K562 (cell line): ENCODE measurements at regions not wholly inside any gene's neighbourhood (a gene's known extent, or its start where the extent isn't known, plus 50 kb on each side); places are given as distances from the start of the nearest gene placed in this dataset.

Source experiments
- ATF2 ChIP-seq: sonication (generic); formaldehyde crosslinking; IDR thresholded peaks from 2 replicates; pipeline ENCODE4 v1.8.1; 2022; ENCODE audit warnings: missing genetic modification reagents
- CHD2 ChIP-seq: IDR thresholded peaks from 2 replicates; pipeline ENCODE4 v1.6.1; 2011; ENCODE audit warnings: low read depth, low read length
- CTCF ChIP-seq, 3 experiments: IDR thresholded peaks in 2 of 3; conservative IDR thresholded peaks in 1 of 3; 2 replicates each; pipeline ENCODE4 v1.5.1; 2011 to 2012; ENCODE audit warnings: low read length in 3 of 3, mild to moderate bottlenecking in 3 of 3, control low read depth in 2 of 3, improper control_type of control experiment in 1 of 3, inconsistent platforms in 1 of 3, low read depth in 1 of 3, mixed read lengths in 1 of 3, moderate library complexity in 1 of 3; ENCODE audit not compliant: insufficient read depth in 2 of 3
- EGR1 ChIP-seq: fragments of 450-650 bp; conservative IDR thresholded peaks from 2 replicates; pipeline ENCODE4 v1.6.1; 2017; ENCODE audit warnings: mild to moderate bottlenecking
- ELK3 ChIP-seq: fragments of 450-650 bp; formaldehyde crosslinking; IDR thresholded peaks from 2 replicates; pipeline ENCODE4 v1.4.0; 2020; ENCODE audit warnings: mild to moderate bottlenecking
- HINFP ChIP-seq: fragments of 450-650 bp; conservative IDR thresholded peaks from 2 replicates; pipeline ENCODE4 v1.6.1; 2016; ENCODE audit warnings: missing genetic modification characterization, low read depth, mild to moderate bottlenecking, control low read depth, missing compliant biosample characterization
- RAD51 ChIP-seq: fragments of 450-650 bp; IDR thresholded peaks from 2 replicates; pipeline ENCODE4 v1.7.1; 2016; ENCODE audit warnings: low read depth, mild to moderate bottlenecking, borderline replicate concordance
- RUNX1 ChIP-seq: sonication (generic); IDR thresholded peaks from 2 replicates; pipeline ENCODE4 v1.6.1; 2016; ENCODE audit warnings: antibody characterized with exemption, low read depth
- SREBF2 ChIP-seq: sonication (generic); formaldehyde crosslinking; IDR thresholded peaks from 2 replicates; pipeline ENCODE4 v1.4.0; 2020; ENCODE audit warnings: mild to moderate bottlenecking, missing genetic modification reagents
- ZNF12 ChIP-seq: sonication (generic); formaldehyde crosslinking; IDR thresholded peaks from 2 replicates; pipeline ENCODE4 v1.4.0; 2020; ENCODE audit warnings: mild to moderate bottlenecking, missing genetic modification reagents
- ZNF3 ChIP-seq: fragments of 250-450 bp; sonication (Bioruptor Pico); IDR thresholded peaks from 2 replicates; pipeline ENCODE4 v1.5.0; 2021; ENCODE audit warnings: mild to moderate bottlenecking, moderate library complexity
- ZNF592 ChIP-seq: fragments of 450-650 bp; IDR thresholded peaks from 2 replicates; pipeline ENCODE4 v1.6.1; 2017; ENCODE audit warnings: antibody characterized with exemption, mild to moderate bottlenecking

GRCh38 chr9:73370053-73370452, 218.4 kb downstream of the ANXA1 start:
- TF ChIP-seq CTCF (IDR thresholded peaks at IDR 0.05 in 2 of 3, conservative IDR thresholded peaks at IDR 0.05 in 1 of 3; ENCODE audit: insufficient read depth in 2 of 3, low read depth in 1 of 3, low read length in 3 of 3) (no peak), ZNF12 (CRISPR knock-in tag) (no peak), RAD51 (no peak), EGR1 (no peak), ZNF592 (no peak), ATF2 (CRISPR knock-in tag) (no peak), HINFP (tag) (no peak), SREBF2 (CRISPR knock-in tag) (no peak), ZNF3 (CRISPR knock-in tag) (no peak), RUNX1 (no peak), ELK3 (CRISPR knock-in tag) (no peak), CHD2 (no peak)
